ENCODE measurements at regions not wholly inside any gene's neighbourhood (a gene's known extent, or its start where the extent isn't known, plus 50 kb on each side); places are given as distances from the start of the nearest gene placed in this dataset.

GRCh38 chr11:23719016-23719415 is 777.8 kb upstream of the LUZP2 start:
- Histone ChIP-seq H3K23ac (ENCODE audit: low read length in 2 of 2) (no peak overlapping the region), H3K36me3 (ENCODE audit: control insufficient read depth in 1 of 2, insufficient read depth in 2 of 2, low read depth in 1 of 2, low read length in 2 of 2) (no peaks in the 10 kb centered on the region), H3K14ac (ENCODE audit: low read length in 2 of 2) (no peak overlapping the region), H2BK15ac (ENCODE audit: low read depth, poor library complexity, severe bottlenecking) (no peak overlapping the region), H3K27me3 (ENCODE audit: control insufficient read depth in 1 of 2, insufficient read depth in 1 of 2, low read length in 2 of 2) (no peaks in the 10 kb centered on the region), H3K18ac (ENCODE audit: low read depth in 1 of 2, low read length in 2 of 2) (no peak overlapping the region), H2BK12ac (ENCODE audit: low read length in 2 of 2) (no peak overlapping the region), H3K4me2 (ENCODE audit: low read length, poor library complexity, severe bottlenecking) (no peak overlapping the region), H4K8ac (ENCODE audit: low read length) (no peak overlapping the region), H2BK5ac (ENCODE audit: low read depth, low read length, poor library complexity, severe bottlenecking) (no peak overlapping the region), H3K4ac (ENCODE audit: low read depth in 1 of 2, low read length in 2 of 2) (no peak overlapping the region), H2AK5ac (ENCODE audit: low read length, severe bottlenecking) (no peak overlapping the region), H3K79me1 (replicated peaks; ENCODE audit: low read length, poor library complexity, severe bottlenecking) (no peaks in the 10 kb centered on the region), H3K4me3 (ENCODE audit: insufficient read depth in 1 of 2, low read depth in 1 of 2, low read length in 2 of 2) (no peak overlapping the region), H3K27ac (ENCODE audit: low read length, poor library complexity, severe bottlenecking) (no peak overlapping the region), H3K9ac (ENCODE audit: low read length) (no peak overlapping the region), H2BK120ac (ENCODE audit: low read depth, low read length) (no peak overlapping the region), H3K4me1 (ENCODE audit: control insufficient read depth, insufficient read depth, low read depth, low read length) (no peaks in the 10 kb centered on the region), H3K9me3 (ENCODE audit: control insufficient read depth, low read length) (peaks cover 18% of the 10 kb centered on the region), H4K91ac (ENCODE audit: low read length) (no peak overlapping the region), H2AFZ (ENCODE audit: low read depth, low read length) (no peak overlapping the region)
- DNase-seq = no peak
- WGBS = 100% methylated on average over 1 of the region's 3 CpGs

GRCh38 chr11:23723861-23724260 is 773.0 kb upstream of the LUZP2 start:
- no peak for DNase-seq
- no peaks in the 10 kb centered on the region for H3K27me3 ChIP-seq (ENCODE audit: control insufficient read depth in 1 of 2, insufficient read depth in 1 of 2, low read length in 2 of 2)
- H2AK5ac ChIP-seq (ENCODE audit: low read length, severe bottlenecking) = no peak overlapping the region
- WGBS = 89% methylated on average over 1 of the region's 1 CpG
- H3K36me3 ChIP-seq (ENCODE audit: control insufficient read depth in 1 of 2, insufficient read depth in 2 of 2, low read depth in 1 of 2, low read length in 2 of 2) = no peaks in the 10 kb centered on the region
- peaks cover 11% of the 10 kb centered on the region for H3K9me3 ChIP-seq (ENCODE audit: control insufficient read depth, low read length)
- no peak overlapping the region for H4K8ac ChIP-seq (ENCODE audit: low read length)
- H3K18ac ChIP-seq (ENCODE audit: low read depth in 1 of 2, low read length in 2 of 2) = no peak overlapping the region
- H4K91ac ChIP-seq (ENCODE audit: low read length) = no peak overlapping the region
- no peak overlapping the region for H2BK12ac ChIP-seq (ENCODE audit: low read length in 2 of 2)
- H3K14ac ChIP-seq (ENCODE audit: low read length in 2 of 2) = no peak overlapping the region
- no peak overlapping the region for H2AFZ ChIP-seq (ENCODE audit: low read depth, low read length)
- no peaks in the 10 kb centered on the region for H3K79me1 ChIP-seq (replicated peaks; ENCODE audit: low read length, poor library complexity, severe bottlenecking)
- H3K4me2 ChIP-seq (ENCODE audit: low read length, poor library complexity, severe bottlenecking) = no peak overlapping the region
- H2BK120ac ChIP-seq (ENCODE audit: low read depth, low read length) = no peak overlapping the region
- no peaks in the 10 kb centered on the region for H3K4me1 ChIP-seq (ENCODE audit: control insufficient read depth, insufficient read depth, low read depth, low read length)
- H2BK5ac ChIP-seq (ENCODE audit: low read depth, low read length, poor library complexity, severe bottlenecking) = no peak overlapping the region
- no peak overlapping the region for H3K27ac ChIP-seq (ENCODE audit: low read length, poor library complexity, severe bottlenecking)
- no peak overlapping the region for H3K4me3 ChIP-seq (ENCODE audit: insufficient read depth in 1 of 2, low read depth in 1 of 2, low read length in 2 of 2)
- H3K23ac ChIP-seq (ENCODE audit: low read length in 2 of 2) = no peak overlapping the region
- H3K9ac ChIP-seq (ENCODE audit: low read length) = no peak overlapping the region
- no peak overlapping the region for H2BK15ac ChIP-seq (ENCODE audit: low read depth, poor library complexity, severe bottlenecking)
- no peak overlapping the region for H3K4ac ChIP-seq (ENCODE audit: low read depth in 1 of 2, low read length in 2 of 2)

GRCh38 chr11:23725752-23726151 is 771.1 kb upstream of the LUZP2 start:
- H3K4me2 ChIP-seq (ENCODE audit: low read length, poor library complexity, severe bottlenecking) = no peak overlapping the region
- H3K14ac ChIP-seq (ENCODE audit: low read length in 2 of 2) = no peak overlapping the region
- 88% methylated on average over 5 of the region's 5 CpGs for WGBS
- H3K4me3 ChIP-seq (ENCODE audit: insufficient read depth in 1 of 2, low read depth in 1 of 2, low read length in 2 of 2) = no peak overlapping the region
- no peak overlapping the region for H4K8ac ChIP-seq (ENCODE audit: low read length)
- H2BK5ac ChIP-seq (ENCODE audit: low read depth, low read length, poor library complexity, severe bottlenecking) = no peak overlapping the region
- H3K36me3 ChIP-seq (ENCODE audit: control insufficient read depth in 1 of 2, insufficient read depth in 2 of 2, low read depth in 1 of 2, low read length in 2 of 2) = no peaks in the 10 kb centered on the region
- H3K27me3 ChIP-seq (ENCODE audit: control insufficient read depth in 1 of 2, insufficient read depth in 1 of 2, low read length in 2 of 2) = no peaks in the 10 kb centered on the region
- no peak overlapping the region for H3K23ac ChIP-seq (ENCODE audit: low read length in 2 of 2)
- H4K91ac ChIP-seq (ENCODE audit: low read length) = no peak overlapping the region
- no peak overlapping the region for H3K18ac ChIP-seq (ENCODE audit: low read depth in 1 of 2, low read length in 2 of 2)
- no peak overlapping the region for H3K9ac ChIP-seq (ENCODE audit: low read length)
- H2AK5ac ChIP-seq (ENCODE audit: low read length, severe bottlenecking) = no peak overlapping the region
- H3K27ac ChIP-seq (ENCODE audit: low read length, poor library complexity, severe bottlenecking) = no peak overlapping the region
- H2BK120ac ChIP-seq (ENCODE audit: low read depth, low read length) = no peak overlapping the region
- peaks cover 12% of the 10 kb centered on the region for H3K9me3 ChIP-seq (ENCODE audit: control insufficient read depth, low read length)
- no peaks in the 10 kb centered on the region for H3K79me1 ChIP-seq (replicated peaks; ENCODE audit: low read length, poor library complexity, severe bottlenecking)
- DNase-seq = no peak
- no peaks in the 10 kb centered on the region for H3K4me1 ChIP-seq (ENCODE audit: control insufficient read depth, insufficient read depth, low read depth, low read length)
- H2AFZ ChIP-seq (ENCODE audit: low read depth, low read length) = no peak overlapping the region
- no peak overlapping the region for H2BK12ac ChIP-seq (ENCODE audit: low read length in 2 of 2)
- H3K4ac ChIP-seq (ENCODE audit: low read depth in 1 of 2, low read length in 2 of 2) = no peak overlapping the region
- no peak overlapping the region for H2BK15ac ChIP-seq (ENCODE audit: low read depth, poor library complexity, severe bottlenecking)

GRCh38 chr11:23727387-23727786 is 769.5 kb upstream of the LUZP2 start:
- Histone ChIP-seq H2AK5ac (ENCODE audit: low read length, severe bottlenecking) (no peak overlapping the region), H2AFZ (ENCODE audit: low read depth, low read length) (no peak overlapping the region), H2BK12ac (ENCODE audit: low read length in 2 of 2) (no peak overlapping the region), H3K4me3 (ENCODE audit: insufficient read depth in 1 of 2, low read depth in 1 of 2, low read length in 2 of 2) (no peak overlapping the region), H3K23ac (ENCODE audit: low read length in 2 of 2) (no peak overlapping the region), H3K36me3 (ENCODE audit: control insufficient read depth in 1 of 2, insufficient read depth in 2 of 2, low read depth in 1 of 2, low read length in 2 of 2) (no peaks in the 10 kb centered on the region), H3K9ac (ENCODE audit: low read length) (no peak overlapping the region), H3K79me1 (replicated peaks; ENCODE audit: low read length, poor library complexity, severe bottlenecking) (no peaks in the 10 kb centered on the region), H2BK5ac (ENCODE audit: low read depth, low read length, poor library complexity, severe bottlenecking) (no peak overlapping the region), H4K91ac (ENCODE audit: low read length) (no peak overlapping the region), H3K4me1 (ENCODE audit: control insufficient read depth, insufficient read depth, low read depth, low read length) (peaks cover 6% of the 10 kb centered on the region), H3K9me3 (ENCODE audit: control insufficient read depth, low read length) (peaks cover 14% of the 10 kb centered on the region), H4K8ac (ENCODE audit: low read length) (no peak overlapping the region), H2BK15ac (ENCODE audit: low read depth, poor library complexity, severe bottlenecking) (no peak overlapping the region), H3K4me2 (ENCODE audit: low read length, poor library complexity, severe bottlenecking) (no peak overlapping the region), H3K18ac (ENCODE audit: low read depth in 1 of 2, low read length in 2 of 2) (no peak overlapping the region), H3K27ac (ENCODE audit: low read length, poor library complexity, severe bottlenecking) (no peak overlapping the region), H3K14ac (ENCODE audit: low read length in 2 of 2) (no peak overlapping the region), H3K27me3 (ENCODE audit: control insufficient read depth in 1 of 2, insufficient read depth in 1 of 2, low read length in 2 of 2) (no peaks in the 10 kb centered on the region), H2BK120ac (ENCODE audit: low read depth, low read length) (no peak overlapping the region), H3K4ac (ENCODE audit: low read depth in 1 of 2, low read length in 2 of 2) (no peak overlapping the region)
- DNase-seq = no peak
